H9 (cell line): ENCODE measurements at regions not wholly inside any gene's neighbourhood (a gene's known extent, or its start where the extent isn't known, plus 50 kb on each side); places are given as distances from the start of the nearest gene placed in this dataset.

ENCODE experiments used
- DNase-seq: peaks from one replicate; pipeline ENCODE4 v3.0.0-alpha.2; 2017
- H2AFZ ChIP-seq: one replicate; pipeline ENCODE4 v1.6.1; 2013; ENCODE audit warnings: mild to moderate bottlenecking, low read length, control low read depth, moderate library complexity
- H2AK5ac ChIP-seq: 2 replicates; pipeline ENCODE4 v1.6.1; 2013; ENCODE audit warnings: low read length, control low read depth, mixed read lengths; ENCODE audit not compliant: insufficient read length
- H2BK120ac ChIP-seq: one replicate; pipeline ENCODE4 v1.6.1; 2013; ENCODE audit warnings: low read depth, mild to moderate bottlenecking, low read length, control low read depth, inconsistent platforms; ENCODE audit not compliant: poor library complexity, severe bottlenecking
- H2BK12ac ChIP-seq: 2 replicates; pipeline ENCODE4 v1.6.1; 2013; ENCODE audit warnings: low read length, control low read depth, mixed read lengths, low read depth; ENCODE audit not compliant: insufficient read length
- H2BK15ac ChIP-seq: 2 replicates; pipeline ENCODE4 v1.6.1; 2013; ENCODE audit warnings: low read depth, low read length, control low read depth
- H2BK20ac ChIP-seq: one replicate; pipeline ENCODE4 v1.6.1; 2013; ENCODE audit warnings: low read depth, mild to moderate bottlenecking, low read length, control low read depth, inconsistent platforms; ENCODE audit not compliant: poor library complexity, severe bottlenecking
- H2BK5ac ChIP-seq: 2 replicates; pipeline ENCODE4 v1.6.1; 2013; ENCODE audit warnings: low read length, control low read depth, mixed read lengths; ENCODE audit not compliant: insufficient read length
- H3K14ac ChIP-seq: 2 replicates; pipeline ENCODE4 v1.6.1; 2013; ENCODE audit warnings: low read length, control low read depth; ENCODE audit not compliant: insufficient read depth
- H3K18ac ChIP-seq: 2 replicates; pipeline ENCODE4 v1.6.1; 2013; ENCODE audit warnings: low read depth, mild to moderate bottlenecking, mixed read lengths, low read length, control low read depth; ENCODE audit not compliant: insufficient read length
- H3K23ac ChIP-seq: 2 replicates; pipeline ENCODE4 v1.6.1; 2013; ENCODE audit warnings: low read length, control low read depth, mixed read lengths, low read depth; ENCODE audit not compliant: insufficient read length
- H3K23me2 ChIP-seq: 2 replicates; pipeline ENCODE4 v1.6.1; 2013; ENCODE audit warnings: low read depth, mild to moderate bottlenecking, mixed read lengths, low read length, control low read depth; ENCODE audit not compliant: insufficient read length, poor library complexity, severe bottlenecking
- H3K27ac ChIP-seq: 2 replicates; pipeline ENCODE4 v1.5.1; 2013; ENCODE audit warnings: low read length, control low read depth, mixed read lengths, low read depth; ENCODE audit not compliant: insufficient read length
- H3K27me3 ChIP-seq: 2 replicates; pipeline ENCODE4 v1.6.1; 2013; ENCODE audit warnings: low read length, control low read depth, inconsistent platforms; ENCODE audit not compliant: insufficient read depth
- H3K4ac ChIP-seq: 2 replicates; pipeline ENCODE4 v1.6.1; 2013; ENCODE audit warnings: low read depth, mild to moderate bottlenecking, control low read depth, inconsistent platforms, low read length, moderate library complexity
- H3K4me1 ChIP-seq: 2 replicates; pipeline ENCODE4 v1.6.1; 2013; ENCODE audit warnings: low read length, control low read depth, inconsistent platforms; ENCODE audit not compliant: insufficient read depth
- H3K4me2 ChIP-seq: 2 replicates; pipeline ENCODE4 v1.6.1; 2013; ENCODE audit warnings: low read length, control low read depth, mixed read lengths; ENCODE audit not compliant: insufficient read length, insufficient read depth
- H3K56ac ChIP-seq: 2 replicates; pipeline ENCODE4 v1.6.1; 2013; ENCODE audit warnings: low read depth, mild to moderate bottlenecking, mixed read lengths, low read length, control low read depth; ENCODE audit not compliant: insufficient read length
- H3K79me1 ChIP-seq: 2 replicates; pipeline ENCODE4 v1.6.1; 2013; ENCODE audit warnings: low read depth, mild to moderate bottlenecking, moderate library complexity, low read length, control low read depth, inconsistent platforms; ENCODE audit not compliant: insufficient read depth, poor library complexity, severe bottlenecking
- H3K79me2 ChIP-seq: 2 replicates; pipeline ENCODE4 v1.6.1; 2013; ENCODE audit warnings: low read length, control low read depth, inconsistent platforms; ENCODE audit not compliant: insufficient read depth
- H3K9ac ChIP-seq: 2 replicates; pipeline ENCODE4 v1.6.1; 2013; ENCODE audit warnings: low read length, control low read depth, mixed read lengths; ENCODE audit not compliant: insufficient read length; ENCODE audit errors: extremely low read depth
- H3K9me3 ChIP-seq: one replicate; pipeline ENCODE4 v1.6.1; 2013; ENCODE audit warnings: low read depth, low read length, inconsistent platforms; ENCODE audit not compliant: control insufficient read depth
- H3T11ph ChIP-seq: one replicate; pipeline ENCODE4 v1.6.1; 2013; ENCODE audit warnings: mild to moderate bottlenecking, low read length, control low read depth, inconsistent platforms
- H4K20me1 ChIP-seq: one replicate; pipeline ENCODE4 v1.6.1; 2013; ENCODE audit not compliant: control insufficient read depth, insufficient read length, insufficient read depth
- H4K5ac ChIP-seq: 2 replicates; pipeline ENCODE4 v1.6.1; 2013; ENCODE audit warnings: low read depth, mild to moderate bottlenecking, mixed read lengths, low read length, control low read depth; ENCODE audit not compliant: insufficient read length
- H4K8ac ChIP-seq: replicated peaks from 2 replicates; pipeline ENCODE4 v1.6.1; 2013; ENCODE audit warnings: low read length, control low read depth, mixed read lengths, low read depth; ENCODE audit not compliant: insufficient read length
- H4K91ac ChIP-seq: 2 replicates; pipeline ENCODE4 v1.6.1; 2013; ENCODE audit warnings: low read depth, mild to moderate bottlenecking, moderate library complexity, mixed read lengths, low read length, control low read depth; ENCODE audit not compliant: insufficient read length
- H3K27ac Mint-ChIP-seq, 3 experiments: 2 replicates in 2 of 3; 3 replicates in 1 of 3; pipeline ENCODE4 v1.8.0; 2020 to 2021; ENCODE audit warnings: mixed read lengths in 3 of 3, mild to moderate bottlenecking in 1 of 3, moderate library complexity in 1 of 3
- H3K27me3 Mint-ChIP-seq: 2 replicates; pipeline ENCODE4 v1.8.0; 2021; ENCODE audit warnings: low read depth, mild to moderate bottlenecking, moderate library complexity, mixed read lengths
- H3K36me3 Mint-ChIP-seq, 3 experiments: 2 replicates in 2 of 3; 3 replicates in 1 of 3; pipeline ENCODE4 v1.8.0; 2020 to 2021; ENCODE audit warnings: low read depth in 3 of 3, mixed read lengths in 3 of 3; ENCODE audit not compliant: insufficient read depth in 1 of 3
- H3K4me1 Mint-ChIP-seq, 2 experiments: 2 replicates each; pipeline ENCODE4 v1.8.0; 2020; ENCODE audit warnings: mixed read lengths in 2 of 2
- H3K4me3 Mint-ChIP-seq, 2 experiments: 2 replicates in 1 of 2; 3 replicates in 1 of 2; pipeline ENCODE4 v1.8.0; 2020 to 2021; ENCODE audit warnings: mild to moderate bottlenecking in 2 of 2, mixed read lengths in 2 of 2, moderate library complexity in 1 of 2
- H3K9me3 Mint-ChIP-seq, 2 experiments: 2 replicates in 1 of 2; 3 replicates in 1 of 2; pipeline ENCODE4 v1.8.0; 2020; ENCODE audit warnings: mild to moderate bottlenecking in 2 of 2, mixed read lengths in 2 of 2, moderate library complexity in 1 of 2
- WGBS: extraction: QIAGEN DNeasy Blood & Tissue Kit; methylation state at CpG from one replicate; pipeline ENCODE4 v1.1.7; 2013; ENCODE audit warnings: missing lambda C conversion rate, low lambda C conversion rate, mixed read lengths; ENCODE audit not compliant: insufficient read length; ENCODE audit errors: extremely low coverage; 5-methylcytosine and 5-hydroxymethylcytosine counted together
- TF ChIP-seq, protein P1 (sequence below): fragments of 200-600 bp; sonication (generic); conservative IDR thresholded peaks from 3 replicates; pipeline ENCODE4 v1.8.0; 2021; ENCODE audit warnings: antibody characterized with exemption, mild to moderate bottlenecking

DNA sequence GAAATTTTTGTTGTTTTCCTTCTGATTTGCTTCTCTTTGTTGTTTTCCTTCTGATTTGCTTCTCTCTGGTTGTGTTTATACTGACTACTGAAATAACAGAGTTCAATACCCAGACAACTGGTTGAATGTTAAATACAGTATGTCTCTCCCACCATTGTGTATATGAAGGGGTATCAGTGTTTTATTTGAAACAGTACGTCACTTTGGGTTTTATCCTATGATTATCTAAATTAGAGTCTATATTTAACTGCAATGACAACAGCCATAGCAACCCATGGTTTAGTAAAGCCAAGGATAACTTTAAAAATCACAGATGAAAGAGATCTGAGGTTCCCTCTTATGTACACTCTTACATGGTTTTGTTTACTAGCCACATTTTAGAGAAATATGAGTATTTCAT, 141.3 kb downstream of the GNAT3 start:
- H3K4me1 Mint-ChIP-seq = peaks cover 6 to 7% of the 10 kb centered on the region in 2 experiments
- Histone ChIP-seq H2BK20ac (no peak overlapping the region), H3K27ac (no peak overlapping the region), H3K56ac (no peak overlapping the region), H3K4me1 (no peaks in the 10 kb centered on the region), H3K4ac (no peak overlapping the region), H3K79me1 (no peaks in the 10 kb centered on the region), H3K23me2 (no peaks in the 10 kb centered on the region), H4K8ac (no peak overlapping the region), H3T11ph (no peak overlapping the region), H3K79me2 (no peaks in the 10 kb centered on the region), H2BK5ac (no peak overlapping the region), H3K18ac (no peak overlapping the region), H4K5ac (no peak overlapping the region), H4K91ac (no peak overlapping the region), H3K14ac (no peak overlapping the region), H2AK5ac (no peak overlapping the region), H3K9ac (no peak overlapping the region), H3K23ac (no peak overlapping the region), H3K27me3 (no peaks in the 10 kb centered on the region), H2AFZ (no peak overlapping the region), H2BK12ac (no peak overlapping the region), H3K4me2 (no peak overlapping the region), H4K20me1 (no peaks in the 10 kb centered on the region), H2BK120ac (no peak overlapping the region), H2BK15ac (no peak overlapping the region), H3K9me3 (no peaks in the 10 kb centered on the region)
- no peaks in the 10 kb centered on the region for H3K27me3 Mint-ChIP-seq
- no peak for DNase-seq
- WGBS = no CpG with 5 or more reads among the region's 1 CpG
- H3K4me3 Mint-ChIP-seq = no peak overlapping the region
- TF ChIP-seq, protein P1, sequence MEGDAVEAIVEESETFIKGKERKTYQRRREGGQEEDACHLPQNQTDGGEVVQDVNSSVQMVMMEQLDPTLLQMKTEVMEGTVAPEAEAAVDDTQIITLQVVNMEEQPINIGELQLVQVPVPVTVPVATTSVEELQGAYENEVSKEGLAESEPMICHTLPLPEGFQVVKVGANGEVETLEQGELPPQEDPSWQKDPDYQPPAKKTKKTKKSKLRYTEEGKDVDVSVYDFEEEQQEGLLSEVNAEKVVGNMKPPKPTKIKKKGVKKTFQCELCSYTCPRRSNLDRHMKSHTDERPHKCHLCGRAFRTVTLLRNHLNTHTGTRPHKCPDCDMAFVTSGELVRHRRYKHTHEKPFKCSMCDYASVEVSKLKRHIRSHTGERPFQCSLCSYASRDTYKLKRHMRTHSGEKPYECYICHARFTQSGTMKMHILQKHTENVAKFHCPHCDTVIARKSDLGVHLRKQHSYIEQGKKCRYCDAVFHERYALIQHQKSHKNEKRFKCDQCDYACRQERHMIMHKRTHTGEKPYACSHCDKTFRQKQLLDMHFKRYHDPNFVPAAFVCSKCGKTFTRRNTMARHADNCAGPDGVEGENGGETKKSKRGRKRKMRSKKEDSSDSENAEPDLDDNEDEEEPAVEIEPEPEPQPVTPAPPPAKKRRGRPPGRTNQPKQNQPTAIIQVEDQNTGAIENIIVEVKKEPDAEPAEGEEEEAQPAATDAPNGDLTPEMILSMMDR = no peak
- H3K27ac Mint-ChIP-seq = no peak overlapping the region
- H3K9me3 Mint-ChIP-seq = peaks cover 3 to 4% of the 10 kb centered on the region in 2 experiments; a peak in 3 of 5 replicates
- peaks cover 0 to 5% (median 0%) of the 10 kb centered on the region in 3 experiments; a peak in 2 of 7 replicates for H3K36me3 Mint-ChIP-seq
